Body of pancreas (tissue), 4 donors: ENCODE measurements at regions not wholly inside any gene's neighbourhood (a gene's known extent, or its start where the extent isn't known, plus 50 kb on each side); places are given as distances from the start of the nearest gene placed in this dataset.
A peak's percentile ranks its signal among the peaks of the same experiment; 100 is the strongest.

Experiments
- ATAC-seq: fragments of 150-250 bp; one replicate; pipeline ENCODE4 v1.9.1; 2016
- DNase-seq, 4 donors: peaks; one replicate each; pipeline ENCODE4 v3.0.0-alpha.2; 2019
- H3K27ac ChIP-seq, 4 donors: fragments of 200-600 bp; sonication (generic); 1 replicate in 3 of 4; 2 replicates in 1 of 4; pipeline versions ENCODE4 v1.5.1 to v1.6.1; 2016 to 2019; ENCODE audit warnings: mild to moderate bottlenecking in 1 of 4, mixed read lengths in 1 of 4, moderate library complexity in 1 of 4
- H3K27me3 ChIP-seq, 2 donors: fragments of 200-600 bp; sonication (generic); one replicate each; pipeline ENCODE4 v1.6.0; 2016; ENCODE audit warnings: mild to moderate bottlenecking in 1 of 2
- H3K36me3 ChIP-seq, 2 donors: fragments of 200-600 bp; sonication (generic); replicated peaks in 1 of 2; 2 replicates each; pipeline ENCODE4 v1.5.1; 2016; ENCODE audit warnings: low read depth in 2 of 2; ENCODE audit not compliant: insufficient read depth in 1 of 2
- H3K4me1 ChIP-seq: fragments of 200-600 bp; sonication (generic); one replicate; pipeline ENCODE4 v1.6.0; 2016
- H3K4me3 ChIP-seq, 2 donors: fragments of 200-600 bp; sonication (generic); 1 replicate in 1 of 2; 2 replicates in 1 of 2; pipeline ENCODE4 v1.5.1; 2016 to 2019
- H3K9me3 ChIP-seq, 3 donors: fragments of 200-600 bp; sonication (generic); 1 replicate in 2 of 3; 2 replicates in 1 of 3; pipeline ENCODE4 v1.5.1; 2016
- POLR2A ChIP-seq, 3 donors: fragments of 450-650 bp; IDR thresholded peaks; one replicate each; pipeline ENCODE4 v1.6.1; 2016; ENCODE audit warnings: antibody characterized with exemption in 3 of 3, mild to moderate bottlenecking in 2 of 3
- WGBS, 2 donors: methylation state at CpG; one replicate each; pipeline ENCODE4 v1.1.5; 2017; 5-methylcytosine and 5-hydroxymethylcytosine counted together
- intact Hi-C: fragments of 100-400 bp; cut with DNase I; formaldehyde crosslinking; loops from one replicate; pipeline ENCODE4 v1.15.1; 2023
- TF ChIP-seq, protein P1 (sequence below), 7 experiments: fragments of 450-650 bp in 4 of 7; fragments of 200-600 bp in 3 of 7; sonication (generic) in 3 of 7; IDR thresholded peaks; one replicate each; pipeline ENCODE4 v1.5.1; 2016 to 2019; ENCODE audit warnings: antibody characterized with exemption in 7 of 7

DNA sequence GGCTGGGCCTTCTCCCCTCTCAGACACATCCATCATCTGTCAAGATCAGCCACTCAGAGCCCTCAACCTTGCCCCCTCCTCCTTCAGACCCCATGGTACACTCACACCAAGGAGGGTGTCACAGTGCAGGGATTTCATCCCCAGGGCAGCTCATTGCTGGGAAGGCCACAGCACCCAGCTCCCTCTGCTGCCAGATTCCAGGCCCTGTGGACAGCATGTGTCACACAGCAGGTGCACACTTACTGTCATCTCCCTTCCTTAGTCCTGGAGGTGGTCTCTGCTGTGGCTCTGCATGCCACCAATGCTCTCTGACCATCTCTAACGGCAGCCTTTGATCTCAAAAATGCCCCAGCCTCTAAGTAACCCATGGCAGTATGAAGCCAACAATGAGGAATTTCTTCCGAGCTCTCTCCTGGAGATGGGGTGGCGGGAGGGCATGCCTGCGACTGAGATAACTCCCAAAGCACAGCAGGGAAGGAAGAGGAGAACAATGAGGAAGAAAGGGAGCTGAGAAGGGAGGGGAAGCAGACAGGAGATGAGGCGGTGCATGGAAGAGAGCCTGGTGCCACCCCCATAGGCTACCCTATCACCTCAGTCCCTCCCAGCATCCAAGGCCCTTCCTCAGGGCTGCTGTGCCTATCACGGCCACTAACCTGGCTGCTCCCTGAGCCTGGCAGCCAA is 101.0 kb downstream of the SINHCAF start:
- Histone ChIP-seq H3K9me3 (no peaks in the 10 kb centered on the region), H3K36me3 (no peaks in the 10 kb centered on the region), H3K27me3 (no peaks in the 10 kb centered on the region), H3K27ac (no peak overlapping the region), H3K4me3 (no peak overlapping the region), H3K4me1 (peaks cover 32% of the 10 kb centered on the region)
- ATAC-seq (no peak), DNase-seq (no peak)
- 70 to 79% methylated on average over 6 of the region's 6 CpGs for WGBS, 2 donors
- intact Hi-C loops: no loop called here
- TF ChIP-seq, protein P1, sequence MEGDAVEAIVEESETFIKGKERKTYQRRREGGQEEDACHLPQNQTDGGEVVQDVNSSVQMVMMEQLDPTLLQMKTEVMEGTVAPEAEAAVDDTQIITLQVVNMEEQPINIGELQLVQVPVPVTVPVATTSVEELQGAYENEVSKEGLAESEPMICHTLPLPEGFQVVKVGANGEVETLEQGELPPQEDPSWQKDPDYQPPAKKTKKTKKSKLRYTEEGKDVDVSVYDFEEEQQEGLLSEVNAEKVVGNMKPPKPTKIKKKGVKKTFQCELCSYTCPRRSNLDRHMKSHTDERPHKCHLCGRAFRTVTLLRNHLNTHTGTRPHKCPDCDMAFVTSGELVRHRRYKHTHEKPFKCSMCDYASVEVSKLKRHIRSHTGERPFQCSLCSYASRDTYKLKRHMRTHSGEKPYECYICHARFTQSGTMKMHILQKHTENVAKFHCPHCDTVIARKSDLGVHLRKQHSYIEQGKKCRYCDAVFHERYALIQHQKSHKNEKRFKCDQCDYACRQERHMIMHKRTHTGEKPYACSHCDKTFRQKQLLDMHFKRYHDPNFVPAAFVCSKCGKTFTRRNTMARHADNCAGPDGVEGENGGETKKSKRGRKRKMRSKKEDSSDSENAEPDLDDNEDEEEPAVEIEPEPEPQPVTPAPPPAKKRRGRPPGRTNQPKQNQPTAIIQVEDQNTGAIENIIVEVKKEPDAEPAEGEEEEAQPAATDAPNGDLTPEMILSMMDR (IDR thresholded peaks at IDR 0.05): no peak

DNA sequence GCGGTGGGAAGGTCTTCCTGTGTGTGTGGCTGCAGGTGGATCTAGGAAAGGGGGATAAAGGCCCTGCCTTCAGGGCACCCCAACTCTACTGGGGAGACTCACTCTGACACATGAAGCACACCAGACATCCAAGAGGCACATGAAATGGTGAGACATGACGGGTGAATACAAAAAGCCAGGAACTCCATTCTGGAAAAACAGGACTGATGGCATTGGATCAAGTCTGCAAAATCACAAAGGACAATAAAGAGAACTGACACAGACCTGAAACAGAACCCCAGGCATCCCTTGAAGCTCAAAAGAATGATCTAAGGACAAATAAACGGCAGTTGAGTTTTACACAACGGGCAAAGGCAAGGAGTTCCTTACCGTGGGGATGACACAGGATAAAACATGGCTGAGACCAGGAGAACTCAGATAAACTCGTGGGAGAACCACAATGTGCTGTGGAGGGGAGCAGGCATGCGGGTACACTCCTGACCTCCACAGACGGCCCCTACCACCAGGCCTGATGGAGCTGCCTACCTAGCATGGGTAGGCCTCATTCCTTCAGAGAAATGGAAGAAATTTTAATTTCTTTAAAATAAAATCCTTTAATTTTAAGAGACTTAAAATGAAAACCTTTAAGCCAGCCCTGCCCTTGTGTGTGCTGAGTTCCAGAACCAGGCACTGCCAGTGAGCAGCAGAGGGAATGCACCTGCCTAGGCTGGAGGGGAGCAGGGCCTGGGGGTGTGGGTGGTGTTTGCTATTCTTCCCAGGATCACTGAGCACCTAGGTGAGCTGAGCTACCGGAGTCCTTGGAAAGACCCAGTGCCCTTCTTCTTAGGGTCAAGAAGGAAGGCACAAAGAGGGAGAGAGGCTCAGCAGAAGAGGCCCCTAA is 100.1 kb downstream of the SINHCAF start:
- ATAC-seq: no peak
- no peak for TF ChIP-seq POLR2A (IDR thresholded peaks at IDR 0.05)
- TF ChIP-seq, protein P1 (IDR thresholded peaks at IDR 0.05): no peak
- no peak for DNase-seq
- WGBS, 2 donors: 75% methylated on average over 9 of the region's 9 CpGs
- Histone ChIP-seq H3K4me3 (no peak overlapping the region), H3K36me3 (no peaks in the 10 kb centered on the region), H3K9me3 (no peaks in the 10 kb centered on the region), H3K27ac (no peak overlapping the region), H3K27me3 (no peaks in the 10 kb centered on the region), H3K4me1 (peaks cover 34% of the 10 kb centered on the region)
- intact Hi-C loops: no loop called here

DNA sequence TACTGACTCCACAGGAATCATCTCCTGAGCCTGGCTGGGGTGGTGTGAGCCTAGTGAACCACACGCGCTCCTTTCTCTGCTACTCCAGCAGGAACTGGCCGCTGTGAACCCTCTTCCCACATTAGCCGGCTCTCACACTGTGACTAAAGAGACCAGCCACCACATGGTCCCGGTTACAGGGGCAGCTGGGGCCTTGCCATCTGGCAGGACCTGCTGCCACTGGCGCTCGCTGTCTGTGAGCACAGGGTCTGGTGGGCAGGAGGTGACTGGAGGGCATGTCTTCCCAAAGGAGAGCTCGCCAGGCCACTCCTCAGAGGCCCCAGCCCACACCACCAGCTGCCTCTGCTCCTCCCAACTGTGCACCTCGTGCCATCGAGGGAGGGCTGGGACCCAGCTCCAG is 99.3 kb downstream of the SINHCAF start:
- intact Hi-C loops: no loop called here
- peaks cover 34% of the 10 kb centered on the region for H3K4me1 ChIP-seq
- no peaks in the 10 kb centered on the region for H3K27me3 ChIP-seq
- no peak overlapping the region for H3K4me3 ChIP-seq
- 90 to 100% methylated on average over 4 to 10 of the region's 10 CpGs for WGBS, 2 donors
- no peaks in the 10 kb centered on the region for H3K36me3 ChIP-seq
- ATAC-seq (no peak), DNase-seq (no peak)
- no peaks in the 10 kb centered on the region for H3K9me3 ChIP-seq
- H3K27ac ChIP-seq: peak overlapping the region in 1 of 4 donors; percentile 89
- TF ChIP-seq, protein P1 (IDR thresholded peaks at IDR 0.05): no peak
- no peak for TF ChIP-seq POLR2A (IDR thresholded peaks at IDR 0.05)

DNA sequence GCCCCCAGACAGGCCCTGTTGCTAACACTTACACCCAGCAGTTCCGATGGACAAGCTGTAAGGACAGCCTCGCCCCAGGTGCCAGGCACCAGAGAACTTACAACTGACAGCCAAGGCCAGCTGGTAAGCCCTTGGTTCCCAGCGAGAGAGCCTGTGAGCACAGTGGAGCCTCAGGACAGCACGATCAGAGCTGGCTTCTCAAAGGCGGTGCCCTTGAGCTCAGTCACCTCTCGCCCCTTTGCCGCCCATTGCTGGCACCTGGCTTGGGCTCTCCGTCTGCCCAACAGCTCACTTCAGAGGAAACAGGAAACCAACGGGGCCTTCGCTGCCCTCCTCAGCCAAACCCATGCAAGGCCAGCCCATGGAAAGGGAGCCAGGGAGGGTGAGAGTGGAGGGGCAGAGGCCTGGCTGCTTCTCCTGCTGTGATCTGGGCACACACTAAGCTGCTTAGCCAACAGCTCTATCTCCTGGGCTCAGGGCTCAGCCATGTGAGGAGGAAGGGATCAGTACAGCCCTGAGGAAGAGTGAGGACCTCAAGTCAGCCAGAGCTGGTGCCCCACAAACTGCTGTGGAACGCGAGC is 98.5 kb downstream of the SINHCAF start:
- H3K4me1 ChIP-seq: peaks cover 34% of the 10 kb centered on the region
- ATAC-seq (peak; percentile 25), DNase-seq (peak; percentile 46 to 68 (median 58))
- peak overlapping the region; percentile 46 to 89 (median 65) for H3K27ac ChIP-seq
- intact Hi-C loops: no loop called here
- 45 to 100% methylated on average over 2 to 12 of the region's 12 CpGs for WGBS, 2 donors
- H3K36me3 ChIP-seq: no peaks in the 10 kb centered on the region
- no peaks in the 10 kb centered on the region for H3K9me3 ChIP-seq
- TF ChIP-seq, protein P1 (IDR thresholded peaks at IDR 0.05): no peak
- no peak for TF ChIP-seq POLR2A (IDR thresholded peaks at IDR 0.05)
- no peak overlapping the region for H3K4me3 ChIP-seq
- H3K27me3 ChIP-seq: no peaks in the 10 kb centered on the region
